ENCODE measurements at regions not wholly inside any gene's neighbourhood (a gene's known extent, or its start where the extent isn't known, plus 50 kb on each side); places are given as distances from the start of the nearest gene placed in this dataset.

GRCh38 chr21:36565540-36565939, 85.6 kb upstream of the CLDN14 start:
- no peak for ATAC-seq
- Mint-ChIP-seq H3K27me3 (peaks cover 14 to 35% (median 17%) of the 10 kb centered on the region in 5 donors), H3K4me3 (no peak overlapping the region), H3K27ac (no peak overlapping the region), H3K4me1 (no peaks in the 10 kb centered on the region), H3K9me3 (peaks cover 0 to 5% (median 0%) of the 10 kb centered on the region in 11 donors), H3K36me3 (no peaks in the 10 kb centered on the region)
- no peak overlapping the region for H3K4me3 ChIP-seq (ENCODE audit: low read length)
- ChIA-PET POLR2A (no interaction called here), CTCF (no interaction called here)
- H3K4me1 ChIP-seq (ENCODE audit: control insufficient read depth in 2 of 2, insufficient read depth in 2 of 2, low read length in 2 of 2): no peaks in the 10 kb centered on the region
- H3K9me3 ChIP-seq (ENCODE audit: control insufficient read depth in 2 of 3, low read length in 3 of 3): no peaks in the 10 kb centered on the region
- H3K27me3 ChIP-seq (ENCODE audit: control insufficient read depth in 2 of 2, insufficient read depth in 2 of 2, low read length in 2 of 2): no peaks in the 10 kb centered on the region
- DNase-seq: no peak
- H3K36me3 ChIP-seq (ENCODE audit: control insufficient read depth in 2 of 3, insufficient read depth in 3 of 3, low read length in 3 of 3): no peaks in the 10 kb centered on the region
- intact Hi-C loops (cut with micrococcal nuclease): no loop called here
- H3K27ac ChIP-seq (ENCODE audit: low read depth, low read length): no peak overlapping the region

- H3K4me1 ChIP-seq (ENCODE audit: control insufficient read depth in 2 of 2, insufficient read depth in 2 of 2, low read length in 2 of 2): no peaks in the 10 kb centered on the region
- no peaks in the 10 kb centered on the region for H3K36me3 ChIP-seq (ENCODE audit: control insufficient read depth in 2 of 3, insufficient read depth in 3 of 3, low read length in 3 of 3)
- POLR2A ChIA-PET: no interaction called here
- H3K4me1 Mint-ChIP-seq: no peaks in the 10 kb centered on the region
- H3K27me3 Mint-ChIP-seq: peaks cover 10 to 35% (median 17%) of the 10 kb centered on the region in 5 donors
- intact Hi-C loops (cut with micrococcal nuclease): no loop called here
- no peaks in the 10 kb centered on the region for H3K36me3 Mint-ChIP-seq
- H3K4me3 Mint-ChIP-seq: no peak overlapping the region
- H3K9me3 ChIP-seq (ENCODE audit: control insufficient read depth in 2 of 3, low read length in 3 of 3): no peaks in the 10 kb centered on the region
- H3K9me3 Mint-ChIP-seq: peaks cover 0 to 5% (median 0%) of the 10 kb centered on the region in 11 donors
- no peak for ATAC-seq
- H3K27ac Mint-ChIP-seq: no peak overlapping the region
- no peak for DNase-seq
- CTCF ChIA-PET: no interaction called here
- H3K27me3 ChIP-seq (ENCODE audit: control insufficient read depth in 2 of 2, insufficient read depth in 2 of 2, low read length in 2 of 2): no peaks in the 10 kb centered on the region
- no peak overlapping the region for H3K27ac ChIP-seq (ENCODE audit: low read depth, low read length)
- no peak overlapping the region for H3K4me3 ChIP-seq (ENCODE audit: low read length)
Measured at GRCh38 chr21:36566644-36567043, 86.7 kb upstream of the CLDN14 start.

DNA sequence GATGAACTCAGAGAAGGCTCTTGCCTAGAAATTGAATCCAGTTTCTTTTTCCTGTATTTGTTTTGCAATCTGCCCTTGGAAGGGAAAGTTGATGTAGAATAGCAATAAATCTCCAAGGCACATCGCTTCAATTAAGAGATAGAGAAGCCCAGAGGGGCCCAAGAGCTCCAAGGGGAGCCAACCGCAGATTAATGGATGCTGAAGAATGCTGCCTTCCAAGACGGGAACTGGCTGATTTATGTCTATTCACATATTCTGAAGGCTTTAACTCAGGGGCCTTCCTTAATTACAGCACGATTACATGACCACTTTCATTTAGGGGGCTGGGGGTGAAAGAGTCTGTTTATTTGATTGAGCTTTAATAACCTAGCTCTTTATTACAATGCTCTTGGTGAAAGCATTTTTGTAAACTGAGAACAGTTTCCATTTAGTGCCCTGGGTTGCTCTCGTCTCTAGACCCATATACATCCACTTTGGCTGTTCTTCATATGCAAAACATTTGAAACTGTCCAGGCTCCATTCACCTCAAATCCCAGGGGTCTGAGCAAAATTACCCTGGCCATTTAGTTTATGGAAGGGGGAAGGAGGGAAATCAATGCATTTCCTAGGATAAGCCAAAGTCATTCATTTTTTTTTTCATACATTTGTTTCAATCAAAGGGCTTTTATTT, 87.4 kb upstream of the CLDN14 start:
- ChIA-PET CTCF (interaction anchor here (0.5 kb wide), 1 partner anchor 12 kb away, joined by 5 read pairs; no protein-coding TSS in a partner anchor), POLR2A (interaction anchor here (0.7 kb wide), 1 partner anchor 120 kb away, joined by 3 read pairs; no protein-coding TSS in a partner anchor)
- Mint-ChIP-seq H3K4me3 (no peak overlapping the region), H3K36me3 (no peaks in the 10 kb centered on the region), H3K27ac (no peak overlapping the region), H3K27me3 (peaks cover 10 to 35% (median 17%) of the 10 kb centered on the region in 5 donors), H3K9me3 (peaks cover 0 to 5% (median 0%) of the 10 kb centered on the region in 11 donors), H3K4me1 (no peaks in the 10 kb centered on the region)
- no peak for ATAC-seq
- Histone ChIP-seq H3K9me3 (ENCODE audit: control insufficient read depth in 2 of 3, low read length in 3 of 3) (no peaks in the 10 kb centered on the region), H3K27ac (ENCODE audit: low read depth, low read length) (no peak overlapping the region), H3K36me3 (ENCODE audit: control insufficient read depth in 2 of 3, insufficient read depth in 3 of 3, low read length in 3 of 3) (no peaks in the 10 kb centered on the region), H3K4me1 (ENCODE audit: control insufficient read depth in 2 of 2, insufficient read depth in 2 of 2, low read length in 2 of 2) (no peaks in the 10 kb centered on the region), H3K27me3 (ENCODE audit: control insufficient read depth in 2 of 2, insufficient read depth in 2 of 2, low read length in 2 of 2) (no peaks in the 10 kb centered on the region), H3K4me3 (ENCODE audit: low read length) (no peak overlapping the region)
- intact Hi-C loops (cut with micrococcal nuclease): no loop called here
- DNase-seq: no peak

GRCh38 chr21:36569511-36569910, 89.6 kb upstream of the CLDN14 start:
- Histone ChIP-seq H3K27ac (ENCODE audit: low read depth, low read length) (no peak overlapping the region), H3K9me3 (ENCODE audit: control insufficient read depth in 2 of 3, low read length in 3 of 3) (no peaks in the 10 kb centered on the region), H3K27me3 (ENCODE audit: control insufficient read depth in 2 of 2, insufficient read depth in 2 of 2, low read length in 2 of 2) (no peaks in the 10 kb centered on the region), H3K36me3 (ENCODE audit: control insufficient read depth in 2 of 3, insufficient read depth in 3 of 3, low read length in 3 of 3) (no peaks in the 10 kb centered on the region), H3K4me1 (ENCODE audit: control insufficient read depth in 2 of 2, insufficient read depth in 2 of 2, low read length in 2 of 2) (no peaks in the 10 kb centered on the region), H3K4me3 (ENCODE audit: low read length) (no peak overlapping the region)
- H3K4me1 Mint-ChIP-seq: no peaks in the 10 kb centered on the region
- H3K27me3 Mint-ChIP-seq: peaks cover 4 to 20% (median 11%) of the 10 kb centered on the region in 5 donors
- H3K9me3 Mint-ChIP-seq: peaks cover 0 to 4% (median 0%) of the 10 kb centered on the region in 11 donors
- no peak overlapping the region for H3K4me3 Mint-ChIP-seq
- ATAC-seq (no peak), DNase-seq (no peak)
- CTCF ChIA-PET: no interaction called here
- H3K36me3 Mint-ChIP-seq: no peaks in the 10 kb centered on the region
- POLR2A ChIA-PET: no interaction called here
- intact Hi-C loops (cut with micrococcal nuclease): no loop called here
- H3K27ac Mint-ChIP-seq: no peak overlapping the region

DNA sequence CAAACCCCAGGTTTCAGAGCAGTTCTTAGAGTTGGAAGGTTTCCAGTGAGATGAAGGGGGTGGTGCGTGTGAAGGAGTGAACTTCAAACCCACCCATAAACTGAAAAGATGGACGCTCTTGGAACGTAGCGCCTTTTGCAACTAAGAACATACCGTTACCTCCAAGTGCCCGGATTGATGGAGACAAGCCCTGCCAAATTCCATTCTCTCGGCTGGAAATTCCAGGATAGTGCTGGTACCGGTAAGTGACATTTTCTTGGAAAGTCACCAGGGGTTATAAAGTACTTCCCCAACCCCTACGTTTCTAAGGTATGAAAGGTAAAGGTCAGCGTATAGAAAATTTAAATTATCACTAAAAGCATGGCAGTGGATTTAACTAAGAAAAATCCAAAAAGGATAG, 91.6 kb upstream of the CLDN14 start:
- Mint-ChIP-seq H3K27me3 (peaks cover 2 to 17% (median 10%) of the 10 kb centered on the region in 5 donors), H3K36me3 (no peaks in the 10 kb centered on the region), H3K4me3 (no peak overlapping the region), H3K27ac (no peak overlapping the region), H3K4me1 (no peaks in the 10 kb centered on the region), H3K9me3 (no peaks in the 10 kb centered on the region)
- POLR2A ChIA-PET: no interaction called here
- no peaks in the 10 kb centered on the region for H3K36me3 ChIP-seq (ENCODE audit: control insufficient read depth in 2 of 3, insufficient read depth in 3 of 3, low read length in 3 of 3)
- ATAC-seq: no peak
- H3K4me1 ChIP-seq (ENCODE audit: control insufficient read depth in 2 of 2, insufficient read depth in 2 of 2, low read length in 2 of 2): no peaks in the 10 kb centered on the region
- no peak overlapping the region for H3K27ac ChIP-seq (ENCODE audit: low read depth, low read length)
- no peaks in the 10 kb centered on the region for H3K9me3 ChIP-seq (ENCODE audit: control insufficient read depth in 2 of 3, low read length in 3 of 3)
- no peak for DNase-seq
- H3K4me3 ChIP-seq (ENCODE audit: low read length): no peak overlapping the region
- no peaks in the 10 kb centered on the region for H3K27me3 ChIP-seq (ENCODE audit: control insufficient read depth in 2 of 2, insufficient read depth in 2 of 2, low read length in 2 of 2)
- intact Hi-C loops (cut with micrococcal nuclease): no loop called here
- CTCF ChIA-PET: no interaction called here

GRCh38 chr21:36572039-36572438, 92.1 kb upstream of the CLDN14 start:
- no peaks in the 10 kb centered on the region for H3K4me1 Mint-ChIP-seq

DNA sequence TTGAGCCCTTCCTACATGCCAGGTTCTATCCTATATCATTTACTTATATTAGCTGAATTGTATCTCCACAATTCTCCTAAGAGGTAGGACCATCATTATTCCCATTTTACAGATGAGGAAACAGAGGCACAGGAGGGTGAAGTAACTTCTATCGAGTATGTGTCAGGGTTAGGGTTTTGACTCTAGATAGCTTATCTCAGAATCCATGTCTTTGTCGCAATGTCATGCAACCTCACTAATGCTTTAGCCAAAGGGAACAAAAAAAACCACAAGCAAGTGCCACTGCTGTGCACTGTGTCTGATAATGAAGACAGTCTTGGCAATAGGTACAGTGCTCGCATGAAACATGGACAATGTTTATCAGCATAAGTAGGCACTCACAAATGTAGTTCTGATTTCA, 95.4 kb upstream of the CLDN14 start:
- H3K9me3 ChIP-seq (ENCODE audit: control insufficient read depth in 2 of 3, low read length in 3 of 3): no peaks in the 10 kb centered on the region
- H3K4me3 Mint-ChIP-seq: no peak overlapping the region
- no peak overlapping the region for H3K27ac Mint-ChIP-seq
- no peaks in the 10 kb centered on the region for H3K9me3 Mint-ChIP-seq
- no peaks in the 10 kb centered on the region for H3K36me3 Mint-ChIP-seq
- H3K4me1 ChIP-seq (ENCODE audit: control insufficient read depth in 2 of 2, insufficient read depth in 2 of 2, low read length in 2 of 2): no peaks in the 10 kb centered on the region
- H3K4me3 ChIP-seq (ENCODE audit: low read length): no peak overlapping the region
- no peaks in the 10 kb centered on the region for H3K27me3 ChIP-seq (ENCODE audit: control insufficient read depth in 2 of 2, insufficient read depth in 2 of 2, low read length in 2 of 2)
- intact Hi-C loops (cut with micrococcal nuclease): no loop called here
- ChIA-PET CTCF (no interaction called here), POLR2A (no interaction called here)
- H3K36me3 ChIP-seq (ENCODE audit: control insufficient read depth in 2 of 3, insufficient read depth in 3 of 3, low read length in 3 of 3): no peaks in the 10 kb centered on the region
- H3K27me3 Mint-ChIP-seq: peaks cover 0 to 9% (median under 1%) of the 10 kb centered on the region in 5 donors
- no peak overlapping the region for H3K27ac ChIP-seq (ENCODE audit: low read depth, low read length)
- H3K4me1 Mint-ChIP-seq: peaks cover 0 to 7% (median 4%) of the 10 kb centered on the region in 7 donors
- ATAC-seq (no peak), DNase-seq (no peak)

More at GRCh38 chr21:36572039-36572438, 92.1 kb upstream of the CLDN14 start:
- Mint-ChIP-seq H3K36me3 (no peaks in the 10 kb centered on the region), H3K27me3 (peaks cover 0 to 14% (median 10%) of the 10 kb centered on the region in 5 donors), H3K9me3 (no peaks in the 10 kb centered on the region), H3K4me3 (no peak overlapping the region), H3K27ac (no peak overlapping the region)
- Histone ChIP-seq H3K27me3 (ENCODE audit: control insufficient read depth in 2 of 2, insufficient read depth in 2 of 2, low read length in 2 of 2) (no peaks in the 10 kb centered on the region), H3K4me1 (ENCODE audit: control insufficient read depth in 2 of 2, insufficient read depth in 2 of 2, low read length in 2 of 2) (no peaks in the 10 kb centered on the region), H3K4me3 (ENCODE audit: low read length) (no peak overlapping the region), H3K9me3 (ENCODE audit: control insufficient read depth in 2 of 3, low read length in 3 of 3) (no peaks in the 10 kb centered on the region), H3K36me3 (ENCODE audit: control insufficient read depth in 2 of 3, insufficient read depth in 3 of 3, low read length in 3 of 3) (no peaks in the 10 kb centered on the region), H3K27ac (ENCODE audit: low read depth, low read length) (no peak overlapping the region)
- no peak for ATAC-seq
- intact Hi-C loops (cut with micrococcal nuclease): no loop called here
- DNase-seq: no peak
- CTCF ChIA-PET: no interaction called here
- POLR2A ChIA-PET: no interaction called here

All from naive thymus-derived CD4-positive, alpha-beta T cell (primary cell).